GM06990 (cell line): ENCODE measurements at regions not wholly inside any gene's neighbourhood (a gene's known extent, or its start where the extent isn't known, plus 50 kb on each side); places are given as distances from the start of the nearest gene placed in this dataset.

Experiments
- DNase-seq: peaks from one replicate; pipeline ENCODE4 v3.0.0-alpha.2; 2011; ENCODE audit not compliant: insufficient read length; ENCODE audit errors: extremely low read depth
- H3K27me3 ChIP-seq: replicated peaks from 2 replicates; pipeline ENCODE4 v1.6.0; 2011; ENCODE audit warnings: low read length; ENCODE audit not compliant: control insufficient read depth, insufficient read depth
- H3K36me3 ChIP-seq: 2 replicates; pipeline ENCODE4 v1.5.1; 2011; ENCODE audit warnings: low read length; ENCODE audit not compliant: control insufficient read depth, insufficient read depth
- H3K4me3 ChIP-seq: replicated peaks from 2 replicates; pipeline ENCODE4 v1.5.1; 2011; ENCODE audit warnings: low read depth, mild to moderate bottlenecking, control low read depth, low read length
- TF ChIP-seq, protein P1 (sequence below): IDR thresholded peaks from 2 replicates; pipeline ENCODE4 v1.5.1; 2011; ENCODE audit warnings: low read length, control low read depth, mild to moderate bottlenecking, inconsistent platforms; ENCODE audit not compliant: insufficient read depth, poor library complexity, severe bottlenecking

DNA sequence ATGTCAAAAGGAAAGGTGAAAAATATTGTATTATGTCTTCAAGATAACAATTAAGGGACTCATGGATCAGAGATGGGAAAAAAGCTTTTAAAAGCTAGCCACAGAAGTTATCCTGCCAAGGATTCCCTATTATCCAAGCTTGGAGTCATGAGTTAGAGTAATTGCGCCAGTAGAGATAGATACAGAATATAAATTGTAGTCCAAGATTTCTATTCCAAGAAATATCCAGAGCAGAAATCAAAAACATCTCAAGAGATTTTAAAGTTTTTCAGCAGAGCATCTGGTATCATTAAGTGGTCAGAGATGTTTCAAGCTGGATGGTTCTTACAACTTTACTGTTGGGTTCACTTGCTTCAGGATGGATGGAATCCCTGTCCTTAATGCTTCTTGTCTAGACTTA, 186.7 kb downstream of the PCDH18 start:
- Histone ChIP-seq H3K27me3 (no peaks in the 10 kb centered on the region), H3K36me3 (no peaks in the 10 kb centered on the region), H3K4me3 (no peak overlapping the region)
- no peak for DNase-seq
- TF ChIP-seq, protein P1, sequence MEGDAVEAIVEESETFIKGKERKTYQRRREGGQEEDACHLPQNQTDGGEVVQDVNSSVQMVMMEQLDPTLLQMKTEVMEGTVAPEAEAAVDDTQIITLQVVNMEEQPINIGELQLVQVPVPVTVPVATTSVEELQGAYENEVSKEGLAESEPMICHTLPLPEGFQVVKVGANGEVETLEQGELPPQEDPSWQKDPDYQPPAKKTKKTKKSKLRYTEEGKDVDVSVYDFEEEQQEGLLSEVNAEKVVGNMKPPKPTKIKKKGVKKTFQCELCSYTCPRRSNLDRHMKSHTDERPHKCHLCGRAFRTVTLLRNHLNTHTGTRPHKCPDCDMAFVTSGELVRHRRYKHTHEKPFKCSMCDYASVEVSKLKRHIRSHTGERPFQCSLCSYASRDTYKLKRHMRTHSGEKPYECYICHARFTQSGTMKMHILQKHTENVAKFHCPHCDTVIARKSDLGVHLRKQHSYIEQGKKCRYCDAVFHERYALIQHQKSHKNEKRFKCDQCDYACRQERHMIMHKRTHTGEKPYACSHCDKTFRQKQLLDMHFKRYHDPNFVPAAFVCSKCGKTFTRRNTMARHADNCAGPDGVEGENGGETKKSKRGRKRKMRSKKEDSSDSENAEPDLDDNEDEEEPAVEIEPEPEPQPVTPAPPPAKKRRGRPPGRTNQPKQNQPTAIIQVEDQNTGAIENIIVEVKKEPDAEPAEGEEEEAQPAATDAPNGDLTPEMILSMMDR: no peak

DNA sequence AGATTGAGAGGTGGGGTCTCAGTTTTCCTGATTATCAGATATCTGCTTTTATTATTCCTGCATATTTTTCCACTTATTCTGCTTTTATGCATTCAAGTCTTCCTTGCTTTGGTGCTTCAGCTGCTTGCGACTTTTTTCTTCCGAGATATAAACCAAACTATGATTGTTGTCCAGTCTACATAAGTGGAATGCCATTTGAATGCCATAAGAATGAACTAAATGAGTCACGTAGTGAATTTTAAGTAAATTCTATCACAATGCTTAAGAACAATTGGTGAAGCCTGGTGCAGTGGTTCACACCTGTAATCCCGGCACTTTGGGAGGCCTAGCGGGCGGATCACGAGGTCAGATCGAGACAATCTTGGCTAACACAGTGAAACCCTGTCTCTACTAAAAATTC, 189.1 kb downstream of the PCDH18 start:
- no peaks in the 10 kb centered on the region for H3K36me3 ChIP-seq
- TF ChIP-seq, protein P1: no peak
- DNase-seq: no peak
- H3K27me3 ChIP-seq: no peaks in the 10 kb centered on the region
- no peak overlapping the region for H3K4me3 ChIP-seq

DNA sequence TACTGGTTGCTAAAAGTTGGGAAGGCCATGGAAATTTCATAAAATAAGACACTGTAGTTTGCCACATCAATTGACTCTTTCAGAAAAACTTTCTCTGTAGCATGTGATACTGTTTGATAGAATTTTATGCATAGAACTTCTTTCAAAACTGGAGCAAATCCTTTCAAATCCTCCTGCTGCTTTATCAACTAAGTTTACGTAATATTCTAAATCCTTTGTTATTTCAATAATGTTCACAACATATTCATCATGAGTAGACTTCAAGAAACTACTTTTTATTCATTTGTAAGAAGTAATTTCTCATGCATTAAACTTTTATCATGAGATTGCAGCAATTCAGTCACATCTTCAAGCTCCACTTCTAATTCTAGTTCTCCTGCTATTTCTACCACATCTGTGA, 199.3 kb downstream of the PCDH18 start:
- Histone ChIP-seq H3K36me3 (no peaks in the 10 kb centered on the region), H3K4me3 (no peak overlapping the region), H3K27me3 (no peaks in the 10 kb centered on the region)
- DNase-seq: no peak
- TF ChIP-seq, protein P1: no peak

DNA sequence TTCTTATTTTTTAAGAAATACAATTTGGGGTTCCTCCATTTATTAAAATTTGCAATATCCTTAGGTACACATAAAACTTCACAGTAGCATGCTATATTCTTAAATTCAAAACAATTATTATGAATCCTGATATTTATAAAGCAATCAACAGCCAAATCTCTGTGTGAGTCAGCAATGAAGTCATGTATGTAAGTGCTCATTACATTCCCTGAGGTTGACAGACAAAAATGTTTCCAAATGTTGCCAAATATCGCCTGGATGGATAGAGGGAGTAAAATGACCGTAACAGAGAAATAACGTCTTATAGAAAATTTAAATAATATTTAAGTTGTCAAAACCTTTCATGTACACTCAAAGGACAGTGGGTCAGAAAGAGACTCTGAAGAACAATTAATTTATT, 220.0 kb downstream of the PCDH18 start:
- no peaks in the 10 kb centered on the region for H3K36me3 ChIP-seq
- no peak overlapping the region for H3K4me3 ChIP-seq
- TF ChIP-seq, protein P1: no peak
- no peaks in the 10 kb centered on the region for H3K27me3 ChIP-seq
- DNase-seq: no peak

DNA sequence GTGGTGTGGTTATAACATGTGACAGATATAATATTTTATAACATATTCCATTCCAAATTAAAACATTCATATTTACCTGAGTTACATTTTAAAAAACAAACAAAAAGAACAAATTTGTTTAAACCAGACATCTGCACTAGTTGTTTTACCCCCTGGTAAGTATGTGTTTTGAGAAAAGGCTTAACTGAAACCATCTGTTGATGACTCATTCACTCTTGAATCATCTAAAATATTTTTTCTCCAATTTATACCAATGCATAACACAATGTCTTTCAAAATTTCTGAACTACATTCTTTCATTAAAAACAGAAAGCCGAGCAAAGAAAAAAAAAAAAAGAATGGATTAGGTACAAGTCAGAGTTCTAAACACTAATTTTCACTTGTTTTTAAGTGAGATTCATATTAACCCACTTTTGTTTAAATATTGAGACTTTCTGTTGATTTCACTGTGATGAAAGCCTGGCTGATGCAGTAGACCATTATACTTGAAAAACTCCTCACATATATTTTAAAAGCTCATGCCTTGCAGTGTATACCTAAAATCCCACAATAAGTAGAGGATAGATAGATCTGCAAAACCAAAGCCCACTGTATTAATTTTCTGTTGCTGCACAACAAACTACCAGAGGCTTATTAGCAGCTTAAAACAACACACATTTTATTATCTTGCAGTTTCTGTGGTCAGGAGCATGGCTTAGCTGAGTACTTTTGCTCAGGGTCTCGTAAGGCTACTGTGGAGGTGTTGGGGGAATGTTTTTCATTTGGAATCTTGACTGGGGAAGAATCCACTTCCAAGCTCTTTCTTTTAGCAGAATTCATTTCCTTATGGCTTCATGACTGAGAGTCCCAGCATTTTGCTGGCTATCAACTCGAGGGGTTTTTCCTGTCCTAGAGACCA, 221.5 kb downstream of the PCDH18 start:
- Histone ChIP-seq H3K36me3 (no peaks in the 10 kb centered on the region), H3K4me3 (no peak overlapping the region), H3K27me3 (no peaks in the 10 kb centered on the region)
- no peak for DNase-seq
- TF ChIP-seq, protein P1: no peak
